SU-DHL-6 (cell line): ENCODE measurements at regions not wholly inside any gene's neighbourhood (a gene's known extent, or its start where the extent isn't known, plus 50 kb on each side); places are given as distances from the start of the nearest gene placed in this dataset.

Source experiments
- EZH2phosphoT487 ChIP-seq: fragments of 200-600 bp; sonication (generic), shearing (Covaris generic); conservative IDR thresholded peaks from 2 replicates; pipeline ENCODE4 v1.6.1; 2018; ENCODE audit warnings: mild to moderate bottlenecking, antibody characterized with exemption, low read length, moderate library complexity, mixed read lengths
- TF ChIP-seq, protein P1 (sequence below): fragments of 200-600 bp; sonication (generic); IDR thresholded peaks from one replicate; pipeline ENCODE4 v1.5.1; 2017; ENCODE audit warnings: antibody characterized with exemption, mild to moderate bottlenecking, low read length, moderate library complexity; ENCODE audit not compliant: insufficient read depth, poor library complexity, severe bottlenecking

DNA sequence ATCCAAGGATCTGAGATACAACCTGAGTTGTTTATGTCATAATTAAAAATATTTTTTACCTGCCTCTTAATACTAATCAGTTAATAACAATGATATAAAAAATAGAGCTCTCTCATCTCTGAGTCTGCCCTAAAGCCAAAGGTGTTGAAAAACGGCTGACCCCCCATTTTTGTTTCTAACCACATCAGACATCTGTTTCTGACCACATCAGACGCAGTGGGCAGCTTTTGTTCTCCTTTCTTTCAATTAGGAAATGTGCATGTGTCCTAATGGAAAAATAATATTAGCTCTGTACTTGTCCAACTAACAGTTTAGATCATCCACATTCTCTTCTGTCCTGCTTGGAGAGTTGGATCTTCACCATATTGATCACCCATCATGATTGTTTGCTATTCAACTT is 144.6 kb downstream of the SHOX2 start:
- TF ChIP-seq EZH2phosphoT487 = no peak
- TF ChIP-seq, protein P1, sequence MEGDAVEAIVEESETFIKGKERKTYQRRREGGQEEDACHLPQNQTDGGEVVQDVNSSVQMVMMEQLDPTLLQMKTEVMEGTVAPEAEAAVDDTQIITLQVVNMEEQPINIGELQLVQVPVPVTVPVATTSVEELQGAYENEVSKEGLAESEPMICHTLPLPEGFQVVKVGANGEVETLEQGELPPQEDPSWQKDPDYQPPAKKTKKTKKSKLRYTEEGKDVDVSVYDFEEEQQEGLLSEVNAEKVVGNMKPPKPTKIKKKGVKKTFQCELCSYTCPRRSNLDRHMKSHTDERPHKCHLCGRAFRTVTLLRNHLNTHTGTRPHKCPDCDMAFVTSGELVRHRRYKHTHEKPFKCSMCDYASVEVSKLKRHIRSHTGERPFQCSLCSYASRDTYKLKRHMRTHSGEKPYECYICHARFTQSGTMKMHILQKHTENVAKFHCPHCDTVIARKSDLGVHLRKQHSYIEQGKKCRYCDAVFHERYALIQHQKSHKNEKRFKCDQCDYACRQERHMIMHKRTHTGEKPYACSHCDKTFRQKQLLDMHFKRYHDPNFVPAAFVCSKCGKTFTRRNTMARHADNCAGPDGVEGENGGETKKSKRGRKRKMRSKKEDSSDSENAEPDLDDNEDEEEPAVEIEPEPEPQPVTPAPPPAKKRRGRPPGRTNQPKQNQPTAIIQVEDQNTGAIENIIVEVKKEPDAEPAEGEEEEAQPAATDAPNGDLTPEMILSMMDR = no peak
